Endothelial cell of umbilical vein (primary cell): ENCODE measurements at regions not wholly inside any gene's neighbourhood (a gene's known extent, or its start where the extent isn't known, plus 50 kb on each side); places are given as distances from the start of the nearest gene placed in this dataset.

Source experiments
- BruUV-seq: library from RNA; stranded (reverse); fragments of 400-500 nt; replicated peaks from 2 replicates; lab custom pipeline; 2021; lab: Mats Ljungman, UMichigan
- CTCF ChIA-PET: fragments of 300-600, 350-600 bp; sonication (Branson Sonifier 250); formaldehyde crosslinking; loops from one replicate; lab custom pipeline; 2021; ENCODE audit warnings: antibody characterized with exemption, inconsistent platforms; lab: Charles Lee
- POLR2A ChIA-PET: fragments of 300-600, 350-600 bp; sonication (Branson Sonifier 250); formaldehyde crosslinking; loops from one replicate; lab custom pipeline; 2021; ENCODE audit warnings: antibody characterized with exemption, inconsistent platforms; lab: Charles Lee
- DNase-seq: peaks from one replicate; pipeline ENCODE4 v3.0.0-alpha.2; 2011; ENCODE audit warnings: low read depth, low spot score
- FAIRE-seq: peaks from 2 replicates; lab custom pipeline; 2011; peaks lifted over from hg19 to GRCh38; lab: Jason Lieb, UNC
- H2AFZ ChIP-seq: 2 replicates; pipeline ENCODE4 v1.6.0; 2012; ENCODE audit warnings: low read depth, low read length, control low read depth, inconsistent platforms
- H3K27ac ChIP-seq: 2 replicates; pipeline ENCODE4 v1.5.1; 2011; ENCODE audit warnings: low read depth, mild to moderate bottlenecking, control low read depth, low read length, moderate library complexity; ENCODE audit not compliant: insufficient read depth
- H3K27me3 ChIP-seq, 2 experiments: 2 replicates each; pipeline versions ENCODE4 v1.6.0 to v1.6.1; 2011; ENCODE audit warnings: low read length in 2 of 2, mixed read lengths in 1 of 2; ENCODE audit not compliant: control insufficient read depth in 2 of 2, insufficient read depth in 2 of 2
- H3K36me3 ChIP-seq, 2 experiments: 2 replicates in 1 of 2; 3 replicates in 1 of 2; pipeline ENCODE4 v1.5.1; 2011; ENCODE audit warnings: low read length in 2 of 2, mild to moderate bottlenecking in 1 of 2, moderate library complexity in 1 of 2; ENCODE audit not compliant: control insufficient read depth in 2 of 2, insufficient read depth in 2 of 2; ENCODE audit errors: extremely low read depth in 1 of 2
- H3K4me1 ChIP-seq: 3 replicates; pipeline ENCODE4 v1.5.1; 2011; ENCODE audit warnings: mild to moderate bottlenecking, low read length; ENCODE audit not compliant: control insufficient read depth, insufficient read depth; ENCODE audit errors: extremely low read depth
- H3K4me2 ChIP-seq: 2 replicates; pipeline ENCODE4 v1.6.1; 2011; ENCODE audit warnings: low read length, control low read depth, mixed read lengths; ENCODE audit not compliant: insufficient read depth
- H3K4me3 ChIP-seq, 3 experiments: fragments of 200-600 bp in 1 of 3; sonication (generic), shearing (Covaris generic) in 1 of 3; replicated peaks in 1 of 3; 2 replicates each; pipeline ENCODE4 v1.5.1; 2011 to 2016; ENCODE audit warnings: control low read depth in 3 of 3, low read length in 3 of 3, mild to moderate bottlenecking in 2 of 3, inconsistent platforms in 1 of 3, low read depth in 1 of 3, moderate library complexity in 1 of 3; ENCODE audit not compliant: insufficient read depth in 1 of 3
- H3K79me2 ChIP-seq: 2 replicates; pipeline ENCODE4 v1.6.0; 2012; ENCODE audit warnings: low read length, inconsistent platforms; ENCODE audit not compliant: control insufficient read depth, insufficient read depth
- H3K9ac ChIP-seq: replicated peaks from 2 replicates; pipeline ENCODE3; 2011; ENCODE audit warnings: low read length, control low read depth; ENCODE audit not compliant: insufficient read depth; ENCODE audit errors: extremely low read depth
- H3K9me1 ChIP-seq: replicated peaks from 3 replicates; pipeline ENCODE4 v1.6.0; 2011; ENCODE audit warnings: mild to moderate bottlenecking, low read length; ENCODE audit not compliant: control insufficient read depth, insufficient read depth; ENCODE audit errors: extremely low read depth
- H3K9me3 ChIP-seq: replicated peaks from 2 replicates; pipeline ENCODE4 v1.5.1; 2012; ENCODE audit warnings: low read length, inconsistent platforms; ENCODE audit not compliant: control insufficient read depth, insufficient read depth
- H4K20me1 ChIP-seq: replicated peaks from 2 replicates; pipeline ENCODE3; 2011; ENCODE audit warnings: mild to moderate bottlenecking, low read length; ENCODE audit not compliant: control insufficient read depth, insufficient read depth; ENCODE audit errors: extremely low read depth
- EZH2 ChIP-seq: IDR thresholded peaks from 2 replicates; pipeline ENCODE4 v1.6.1; 2012; ENCODE audit warnings: borderline replicate concordance, low read depth, mild to moderate bottlenecking, moderate library complexity, low read length, inconsistent platforms; ENCODE audit not compliant: severe bottlenecking
- FOS ChIP-seq: IDR thresholded peaks from 2 replicates; pipeline ENCODE4 v1.6.1; 2011; ENCODE audit warnings: mild to moderate bottlenecking, low read length, moderate library complexity, borderline replicate concordance; ENCODE audit not compliant: insufficient read depth
- GATA2 ChIP-seq: IDR thresholded peaks from 2 replicates; pipeline ENCODE4 v1.7.0; 2011; ENCODE audit warnings: low read depth, mild to moderate bottlenecking, moderate library complexity, mixed read lengths, low read length; ENCODE audit not compliant: insufficient read length, insufficient read depth
- JUN ChIP-seq: IDR thresholded peaks from 2 replicates; pipeline ENCODE4 v1.6.1; 2011; ENCODE audit warnings: borderline replicate concordance, low read depth; ENCODE audit not compliant: insufficient read length, insufficient read depth
- MYC ChIP-seq: IDR thresholded peaks from one replicate; pipeline ENCODE4 v1.6.1; 2011; ENCODE audit warnings: mild to moderate bottlenecking, low read depth, low read length
- POLR2A ChIP-seq: IDR thresholded peaks from 2 replicates; pipeline ENCODE4 v1.6.1; 2012; ENCODE audit warnings: low read depth, mild to moderate bottlenecking, control low read depth, low read length
- POLR2AphosphoS5 ChIP-seq: IDR thresholded peaks from 2 replicates; pipeline ENCODE4 v1.6.1; 2012; ENCODE audit warnings: low read depth, mild to moderate bottlenecking, control low read depth, low read length, moderate library complexity; ENCODE audit not compliant: insufficient read depth
- dilution Hi-C: fragments of 300-500 bp; cut with MboI; formaldehyde crosslinking; loops from one replicate; pipeline ENCODE4 v1.15.0; 2019; ENCODE audit warnings: low sequenced_read_pairs; ENCODE audit not compliant: extremely low pct_ligation_motif_present
- intact Hi-C: fragments of 100-400 bp; cut with micrococcal nuclease; formaldehyde crosslinking; loops from one replicate; pipeline ENCODE4 v1.10.0; 2022
- TF ChIP-seq, protein P1 (sequence below), 2 donors: IDR thresholded peaks; 1 replicate in 1 of 2; 2 replicates in 1 of 2; pipeline ENCODE4 v1.5.1; 2011; ENCODE audit warnings: low read length in 2 of 2, mild to moderate bottlenecking in 2 of 2, moderate library complexity in 2 of 2, control low read depth in 1 of 2, inconsistent platforms in 1 of 2, low read depth in 1 of 2; ENCODE audit not compliant: insufficient read depth in 1 of 2; ENCODE audit errors: extremely low read depth in 1 of 2
- TF ChIP-seq, protein P2 (sequence below): IDR thresholded peaks from 2 replicates; pipeline ENCODE4 v1.6.1; 2011; ENCODE audit not compliant: insufficient read depth, insufficient read length

DNA sequence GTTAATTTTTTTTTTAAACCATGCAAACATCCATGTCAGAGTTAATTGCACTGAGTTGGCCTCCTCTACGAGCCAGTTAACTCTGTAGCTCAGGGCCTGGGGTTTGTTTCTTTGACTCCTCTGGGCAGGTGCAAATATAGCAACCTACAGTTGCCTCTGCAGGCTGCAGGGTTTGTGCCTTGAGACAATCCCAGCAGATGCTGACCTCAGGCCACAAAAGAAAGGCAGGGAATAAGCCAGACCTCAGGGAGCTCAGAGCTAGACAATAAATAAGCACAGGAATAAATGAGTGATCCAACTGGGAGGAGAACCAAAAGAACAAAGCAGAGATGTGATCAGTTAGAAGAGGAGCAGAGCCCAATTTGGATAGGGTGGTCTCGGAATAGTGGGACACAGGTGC, 390.8 kb downstream of the SHANK2 start:
- Histone ChIP-seq H3K4me2 (no peak overlapping the region), H3K9me1 (no peaks in the 10 kb centered on the region), H3K27me3 (no peaks in the 10 kb centered on the region), H3K9ac (no peak overlapping the region), H4K20me1 (no peaks in the 10 kb centered on the region), H2AFZ (no peak overlapping the region), H3K36me3 (no peaks in the 10 kb centered on the region), H3K4me3 (no peak overlapping the region), H3K9me3 (no peaks in the 10 kb centered on the region), H3K27ac (no peak overlapping the region), H3K79me2 (no peaks in the 10 kb centered on the region), H3K4me1 (no peaks in the 10 kb centered on the region)
- TF ChIP-seq MYC, result no peak
- TF ChIP-seq EZH2, result no peak
- no peak for TF ChIP-seq GATA2
- no peak for TF ChIP-seq POLR2AphosphoS5
- TF ChIP-seq, protein P1, sequence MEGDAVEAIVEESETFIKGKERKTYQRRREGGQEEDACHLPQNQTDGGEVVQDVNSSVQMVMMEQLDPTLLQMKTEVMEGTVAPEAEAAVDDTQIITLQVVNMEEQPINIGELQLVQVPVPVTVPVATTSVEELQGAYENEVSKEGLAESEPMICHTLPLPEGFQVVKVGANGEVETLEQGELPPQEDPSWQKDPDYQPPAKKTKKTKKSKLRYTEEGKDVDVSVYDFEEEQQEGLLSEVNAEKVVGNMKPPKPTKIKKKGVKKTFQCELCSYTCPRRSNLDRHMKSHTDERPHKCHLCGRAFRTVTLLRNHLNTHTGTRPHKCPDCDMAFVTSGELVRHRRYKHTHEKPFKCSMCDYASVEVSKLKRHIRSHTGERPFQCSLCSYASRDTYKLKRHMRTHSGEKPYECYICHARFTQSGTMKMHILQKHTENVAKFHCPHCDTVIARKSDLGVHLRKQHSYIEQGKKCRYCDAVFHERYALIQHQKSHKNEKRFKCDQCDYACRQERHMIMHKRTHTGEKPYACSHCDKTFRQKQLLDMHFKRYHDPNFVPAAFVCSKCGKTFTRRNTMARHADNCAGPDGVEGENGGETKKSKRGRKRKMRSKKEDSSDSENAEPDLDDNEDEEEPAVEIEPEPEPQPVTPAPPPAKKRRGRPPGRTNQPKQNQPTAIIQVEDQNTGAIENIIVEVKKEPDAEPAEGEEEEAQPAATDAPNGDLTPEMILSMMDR (IDR thresholded peaks at IDR 0.05; ENCODE audit: extremely low read depth in 1 of 2, insufficient read depth in 1 of 2, low read depth in 1 of 2, low read length in 2 of 2), result no peak
- no peak for TF ChIP-seq POLR2A
- DNase-seq (no peak), FAIRE-seq (no peak)
- dilution Hi-C loops (no loop called here), intact Hi-C loops (no loop called here)
- BruUV-seq, result no TSS peak
- ChIA-PET CTCF (no interaction called here), POLR2A (no interaction called here)

DNA sequence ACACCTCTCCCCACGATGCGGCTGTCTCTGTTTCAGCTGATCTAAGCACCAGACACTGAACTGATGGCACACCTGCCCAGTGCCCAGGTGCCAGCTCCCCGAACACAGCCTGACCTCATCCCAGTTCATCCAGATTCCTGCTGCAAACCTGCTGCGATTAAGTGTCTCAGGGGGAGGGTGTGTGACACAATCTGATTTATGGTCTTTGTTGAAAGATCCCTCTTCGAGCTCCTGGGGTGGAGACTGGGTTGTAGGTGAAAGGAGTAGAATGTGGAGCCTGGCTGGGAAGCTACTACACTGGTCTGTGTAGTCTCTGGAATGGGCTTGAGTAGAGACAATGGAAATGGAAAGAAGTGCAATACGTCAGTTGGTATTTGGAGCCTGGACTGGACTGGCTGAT, 390.3 kb downstream of the SHANK2 start:
- H3K27ac ChIP-seq, result no peak overlapping the region
- TF ChIP-seq, protein P1 (IDR thresholded peaks at IDR 0.05; ENCODE audit: extremely low read depth in 1 of 2, insufficient read depth in 1 of 2, low read depth in 1 of 2, low read length in 2 of 2), result no peak
- no peak for TF ChIP-seq FOS
- TF ChIP-seq JUN, result no peak
- no peak for TF ChIP-seq POLR2A
- no peak for TF ChIP-seq GATA2
- TF ChIP-seq MYC, result no peak
- TF ChIP-seq EZH2, result no peak
- TF ChIP-seq, protein P2, sequence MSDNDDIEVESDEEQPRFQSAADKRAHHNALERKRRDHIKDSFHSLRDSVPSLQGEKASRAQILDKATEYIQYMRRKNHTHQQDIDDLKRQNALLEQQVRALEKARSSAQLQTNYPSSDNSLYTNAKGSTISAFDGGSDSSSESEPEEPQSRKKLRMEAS, result no peak
- TF ChIP-seq POLR2AphosphoS5, result no peak
- DNase-seq, result no peak
- no TSS peak for BruUV-seq
- ChIA-PET POLR2A (no interaction called here), CTCF (no interaction called here)
- H2AFZ ChIP-seq, result no peak overlapping the region
- no peaks in the 10 kb centered on the region for H3K9me1 ChIP-seq
- H3K9me3 ChIP-seq, result no peaks in the 10 kb centered on the region
- H3K4me1 ChIP-seq, result no peaks in the 10 kb centered on the region
- H4K20me1 ChIP-seq, result no peaks in the 10 kb centered on the region
- H3K9ac ChIP-seq, result no peak overlapping the region
- no peaks in the 10 kb centered on the region for H3K27me3 ChIP-seq
- intact Hi-C loops, result no loop called here
- H3K4me3 ChIP-seq, result no peak overlapping the region
- dilution Hi-C loops, result no loop called here
- FAIRE-seq, result no peak
- no peaks in the 10 kb centered on the region for H3K79me2 ChIP-seq
- H3K36me3 ChIP-seq, result no peaks in the 10 kb centered on the region
- H3K4me2 ChIP-seq, result no peak overlapping the region
